HG03558 (cell line): ENCODE measurements at regions not wholly inside any gene's neighbourhood (a gene's known extent, or its start where the extent isn't known, plus 50 kb on each side); places are given as distances from the start of the nearest gene placed in this dataset.

Source experiments
- ATAC-seq: cut with Tn5 transposase; IDR thresholded peaks from one replicate; pipeline ENCODE4 v1.9.1; 2021; ENCODE audit warnings: moderate number of reproducible peaks; ENCODE audit not compliant: unreplicated experiment; ENCODE audit errors: extremely low read depth

DNA sequence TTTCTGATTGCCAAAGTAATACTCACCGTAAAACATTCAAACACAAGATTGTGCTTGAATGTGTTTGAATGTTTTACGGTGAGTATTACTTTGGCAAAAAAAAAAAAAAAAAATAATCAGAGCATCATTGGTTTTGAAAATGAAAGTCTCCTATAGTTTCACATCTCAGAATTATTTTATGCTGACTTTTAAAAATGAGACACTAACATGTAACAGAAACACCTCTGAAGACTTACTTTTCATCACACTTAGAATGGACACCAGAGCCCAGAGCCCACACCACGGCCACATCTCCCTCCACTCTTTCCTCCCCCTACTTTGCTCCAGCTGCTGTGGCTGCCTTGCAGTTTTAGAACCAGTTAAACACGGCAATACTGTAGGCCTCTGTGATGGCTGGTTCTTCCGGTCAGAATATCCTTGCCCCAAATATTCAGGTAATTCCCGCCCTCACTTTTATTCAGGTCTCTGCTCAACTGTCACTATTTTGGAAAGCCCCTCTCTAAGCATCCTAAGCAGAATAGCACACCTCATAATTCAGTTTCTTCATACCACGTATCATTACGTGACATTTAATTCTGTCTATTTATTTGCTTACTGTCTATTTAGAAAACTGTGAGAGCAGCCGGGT, 138.9 kb upstream of the MAX start:
- ATAC-seq = no peak

DNA sequence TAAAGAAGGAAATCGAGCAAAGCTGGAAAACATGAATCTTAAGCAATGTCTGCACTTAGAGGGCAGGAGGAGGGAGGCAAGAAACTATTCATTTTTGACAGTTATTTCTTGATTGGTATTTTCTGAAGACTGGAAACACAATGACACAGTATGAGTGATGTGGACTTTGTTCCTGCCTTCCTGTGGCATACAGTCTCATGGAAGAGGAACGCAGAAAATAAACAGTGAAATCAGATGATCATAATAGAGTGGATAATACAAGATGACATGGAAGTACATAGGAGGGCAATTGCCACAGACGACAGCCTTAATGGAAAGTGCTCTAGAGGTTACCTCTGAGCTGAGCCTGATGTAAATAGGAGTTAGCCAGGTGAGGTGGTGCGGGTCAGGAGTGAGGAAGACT, 140.4 kb upstream of the MAX start:
- no peak for ATAC-seq

- ATAC-seq = no peak
Observed at GRCh38 chr14:65243766-65244442, 141.6 kb upstream of the MAX start.

DNA sequence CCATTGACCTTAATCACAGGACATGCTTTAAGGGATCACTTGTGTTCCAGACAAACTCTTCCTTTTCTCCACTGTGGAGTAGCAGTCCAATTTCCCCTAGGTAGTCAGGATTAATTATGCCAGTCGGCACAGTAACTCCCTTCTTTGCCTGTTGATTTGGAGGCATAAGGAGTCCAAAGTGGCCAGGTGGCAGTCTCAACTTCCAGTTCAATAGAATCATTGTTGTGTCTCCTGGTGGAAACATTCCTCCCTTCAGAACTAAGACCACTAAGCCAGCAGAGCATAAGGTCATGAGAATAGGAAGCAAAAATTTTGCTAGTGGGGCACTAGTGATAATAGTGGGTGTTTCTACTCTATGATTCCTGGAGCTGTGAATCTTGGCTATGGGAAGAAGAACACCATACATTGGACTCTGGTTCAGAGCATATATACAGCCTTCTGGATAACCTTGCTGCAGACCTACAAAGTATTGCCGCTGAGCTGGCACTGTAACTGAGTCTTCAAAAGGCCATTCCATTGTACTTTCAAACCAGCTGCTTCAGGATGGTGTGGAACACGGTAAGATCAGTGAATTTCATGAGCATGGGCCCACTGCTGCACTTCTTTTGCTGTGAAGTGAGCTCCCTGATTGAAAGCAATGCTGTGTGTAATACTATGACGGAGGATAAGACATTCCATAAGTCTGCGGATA, 147.3 kb upstream of the MAX start:
- ATAC-seq = no peak

GRCh38 chr14:65250162-65250495, 147.8 kb upstream of the MAX start:
- ATAC-seq = no peak

DNA sequence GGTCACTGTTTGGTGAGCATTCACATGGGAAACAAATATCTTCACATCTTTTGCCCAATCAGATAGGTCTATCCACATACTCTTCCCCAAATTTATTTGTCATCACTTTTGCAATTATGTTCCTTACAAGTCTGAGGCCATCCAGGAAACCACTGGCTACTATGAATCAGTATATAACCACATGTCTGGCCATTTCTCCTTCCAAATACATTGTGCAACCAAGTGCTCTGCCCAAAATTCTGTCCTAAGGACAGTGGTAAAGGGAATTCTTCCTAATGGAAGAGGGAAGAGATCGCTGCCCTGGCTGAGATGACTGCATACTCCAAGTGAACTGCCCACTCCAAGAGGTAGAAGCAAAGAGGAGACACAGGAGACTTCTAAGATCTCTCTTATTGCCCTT, 148.9 kb upstream of the MAX start:
- ATAC-seq = no peak

GRCh38 chr14:65252482-65253255, 150.4 kb upstream of the MAX start:
- no peak for ATAC-seq

GRCh38 chr14:65255029-65255545, 152.8 kb upstream of the MAX start:
- no peak for ATAC-seq

- ATAC-seq = no peak
Observed at GRCh38 chr14:65255583-65256461, 153.5 kb upstream of the MAX start.

GRCh38 chr14:65256714-65257113, 154.4 kb upstream of the MAX start:
- no peak for ATAC-seq

DNA sequence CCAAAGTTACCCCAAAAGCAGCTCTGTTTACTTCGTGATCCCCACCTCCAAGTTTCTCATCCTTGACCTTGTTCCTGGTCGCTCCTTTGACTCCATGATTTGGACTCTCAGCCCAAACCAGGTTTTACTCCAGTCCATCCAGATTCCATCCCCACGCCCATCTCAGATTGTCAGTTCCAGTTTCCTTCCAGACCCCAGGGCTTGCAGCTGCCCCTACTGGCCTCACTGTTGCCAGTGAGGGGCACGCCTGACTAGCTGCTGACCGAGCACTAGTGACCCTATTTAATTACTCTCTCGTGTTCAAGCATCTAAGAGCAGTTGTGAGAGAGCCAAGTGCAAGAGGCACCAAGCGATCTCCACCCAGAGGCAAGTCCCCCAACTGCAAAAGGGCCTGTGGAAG, 155.1 kb upstream of the FUT8 start:
- no peak for ATAC-seq

- ATAC-seq = no peak
Observed at GRCh38 chr14:65258391-65258790, 154.1 kb upstream of the FUT8 start.

- ATAC-seq = no peak
Observed at GRCh38 chr14:65259000-65259399, 153.5 kb upstream of the FUT8 start.

- no peak for ATAC-seq
Observed at GRCh38 chr14:65260786-65261185, 151.7 kb upstream of the FUT8 start.

DNA sequence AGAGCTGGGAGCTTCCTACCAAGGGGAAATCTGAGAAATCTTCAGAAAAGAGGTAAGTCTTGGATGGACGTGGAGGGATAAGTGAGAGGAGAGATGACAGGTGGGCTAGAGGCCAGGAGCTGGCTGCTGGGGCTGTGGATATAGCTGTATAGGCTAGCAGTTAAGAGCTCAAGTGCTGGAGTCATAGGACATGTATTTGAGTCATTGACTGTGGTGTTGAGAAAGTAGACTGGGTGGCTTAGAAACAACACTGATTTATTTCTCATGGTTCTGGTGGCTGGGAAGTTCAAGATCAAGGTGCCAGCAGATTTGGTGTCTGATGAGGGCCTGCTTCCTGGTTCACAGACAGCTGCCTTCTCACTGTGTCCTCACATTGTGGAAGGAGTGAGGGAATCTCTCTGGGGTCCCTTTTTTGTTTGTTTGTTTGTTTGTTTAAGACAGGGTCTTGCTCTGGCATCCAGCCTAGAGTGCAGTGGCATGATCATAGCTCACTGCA, 151.1 kb upstream of the FUT8 start:
- no peak for ATAC-seq

DNA sequence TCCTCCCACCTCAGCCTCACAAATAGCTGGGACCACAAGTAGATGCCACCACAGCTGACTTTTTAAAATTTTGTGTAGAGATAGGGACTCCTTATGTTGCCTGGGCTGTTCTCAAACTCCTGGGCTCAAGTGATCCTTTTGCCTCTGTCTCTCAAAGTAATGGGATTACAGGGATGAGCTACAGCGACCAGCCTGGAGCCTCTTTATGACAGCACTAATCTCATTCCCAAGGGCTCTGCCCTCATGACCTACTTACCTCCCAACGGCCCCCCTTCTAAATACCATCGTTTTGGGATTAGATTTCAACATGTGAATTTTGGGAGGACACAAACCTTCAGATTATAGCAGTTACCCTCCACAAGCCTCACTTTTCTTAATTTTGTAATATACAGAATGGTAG, 150.6 kb upstream of the FUT8 start:
- no peak for ATAC-seq

GRCh38 chr14:65263177-65263788, 149.2 kb upstream of the FUT8 start:
- no peak for ATAC-seq

- no peak for ATAC-seq
Observed at GRCh38 chr14:65267856-65268255, 144.7 kb upstream of the FUT8 start.

DNA sequence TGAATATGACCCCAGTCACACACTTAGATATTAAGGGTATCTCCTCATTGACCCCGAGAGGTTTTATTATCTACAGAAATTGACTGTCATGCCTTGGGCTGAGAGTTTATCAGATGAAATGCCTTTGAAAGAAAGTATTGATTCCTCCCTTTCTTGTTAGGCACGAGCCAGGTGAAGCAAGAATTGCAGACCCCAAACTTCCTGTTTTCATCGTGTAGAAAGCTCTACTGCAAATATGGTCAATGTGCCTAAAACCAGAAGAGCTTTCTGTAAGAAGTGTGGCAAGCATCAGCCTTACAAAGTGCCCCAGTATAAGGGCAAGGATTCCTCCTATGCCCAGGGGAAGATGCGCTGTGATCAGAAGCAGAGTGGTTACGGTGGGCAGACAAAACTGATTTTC, 143.9 kb upstream of the FUT8 start:
- ATAC-seq = no peak
